ENCODE measurements at regions not wholly inside any gene's neighbourhood (a gene's known extent, or its start where the extent isn't known, plus 50 kb on each side); places are given as distances from the start of the nearest gene placed in this dataset.

- no peak for TF ChIP-seq CTCF (IDR thresholded peaks at IDR 0.05 in 8 of 11, conservative IDR thresholded peaks at IDR 0.05 in 3 of 11)
- no peak for TF ChIP-seq POLR2AphosphoS5 (IDR thresholded peaks at IDR 0.05)
- TF ChIP-seq POLR2A (IDR thresholded peaks at IDR 0.05) = no peak
Measured at GRCh38 chrX:28039258-28039657, 58.0 kb upstream of the DCAF8L1 start.

All from spleen (tissue), 7 donors.